Spleen (tissue), 7 donors: ENCODE measurements at regions not wholly inside any gene's neighbourhood (a gene's known extent, or its start where the extent isn't known, plus 50 kb on each side); places are given as distances from the start of the nearest gene placed in this dataset.

Experiments
- POLR2A ChIP-seq, 3 donors: fragments of 450-650 bp; IDR thresholded peaks; one replicate each; pipeline ENCODE4 v1.5.1; 2017; ENCODE audit warnings: antibody characterized with exemption in 3 of 3, mild to moderate bottlenecking in 1 of 3
- TF ChIP-seq, protein P1 (sequence below), 11 experiments: fragments of 200-600 bp in 7 of 11; fragments of 450-650 bp in 4 of 11; sonication (generic) in 4 of 11; IDR thresholded peaks in 8 of 11; conservative IDR thresholded peaks in 3 of 11; 1 replicate in 7 of 11; 2 replicates in 4 of 11; pipeline versions ENCODE4 v1.4.0 to v1.8.0; 2016 to 2021; ENCODE audit warnings: antibody characterized with exemption in 11 of 11, inconsistent platforms in 4 of 11, mild to moderate bottlenecking in 1 of 11
- donor health status: DM: no; HTN: no; CAD: no; lungs with moderate emphysema.
- donor health status: DM: no; HTN: no; CAD: no.
- donor health status: DM: no; HTN: no; CAD: no.

DNA sequence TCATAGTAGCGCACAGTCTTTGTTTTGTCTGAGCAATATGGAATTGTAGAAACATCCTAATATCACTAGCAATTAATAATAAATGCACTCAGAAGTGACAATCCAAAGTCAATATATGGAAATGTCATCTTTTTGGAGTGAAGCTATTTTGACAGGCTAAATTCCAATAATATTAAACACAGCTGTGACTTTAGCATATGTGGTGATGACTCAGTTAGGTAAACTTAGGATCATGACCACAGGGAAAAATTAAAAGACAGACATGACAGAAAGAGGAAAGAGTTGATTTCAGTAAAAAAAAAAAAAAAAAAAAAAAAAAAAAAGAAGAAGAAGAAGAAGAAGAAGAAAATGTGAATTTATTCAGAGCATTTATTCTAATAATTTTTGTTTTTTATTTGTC is 1165.7 kb downstream of the NLGN4Y start:
- TF ChIP-seq POLR2A (IDR thresholded peaks at IDR 0.05), result no peak
- TF ChIP-seq, protein P1, sequence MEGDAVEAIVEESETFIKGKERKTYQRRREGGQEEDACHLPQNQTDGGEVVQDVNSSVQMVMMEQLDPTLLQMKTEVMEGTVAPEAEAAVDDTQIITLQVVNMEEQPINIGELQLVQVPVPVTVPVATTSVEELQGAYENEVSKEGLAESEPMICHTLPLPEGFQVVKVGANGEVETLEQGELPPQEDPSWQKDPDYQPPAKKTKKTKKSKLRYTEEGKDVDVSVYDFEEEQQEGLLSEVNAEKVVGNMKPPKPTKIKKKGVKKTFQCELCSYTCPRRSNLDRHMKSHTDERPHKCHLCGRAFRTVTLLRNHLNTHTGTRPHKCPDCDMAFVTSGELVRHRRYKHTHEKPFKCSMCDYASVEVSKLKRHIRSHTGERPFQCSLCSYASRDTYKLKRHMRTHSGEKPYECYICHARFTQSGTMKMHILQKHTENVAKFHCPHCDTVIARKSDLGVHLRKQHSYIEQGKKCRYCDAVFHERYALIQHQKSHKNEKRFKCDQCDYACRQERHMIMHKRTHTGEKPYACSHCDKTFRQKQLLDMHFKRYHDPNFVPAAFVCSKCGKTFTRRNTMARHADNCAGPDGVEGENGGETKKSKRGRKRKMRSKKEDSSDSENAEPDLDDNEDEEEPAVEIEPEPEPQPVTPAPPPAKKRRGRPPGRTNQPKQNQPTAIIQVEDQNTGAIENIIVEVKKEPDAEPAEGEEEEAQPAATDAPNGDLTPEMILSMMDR (IDR thresholded peaks at IDR 0.05 in 8 of 11, conservative IDR thresholded peaks at IDR 0.05 in 3 of 11), result no peak
